Peyer's patch (tissue), 4 donors: ENCODE measurements at regions not wholly inside any gene's neighbourhood (a gene's known extent, or its start where the extent isn't known, plus 50 kb on each side); places are given as distances from the start of the nearest gene placed in this dataset.

ENCODE experiments used
- DNase-seq, 3 donors: peaks; one replicate each; pipeline ENCODE4 v3.0.0-alpha.2; 2017 to 2019
- H3K27ac ChIP-seq, 4 donors: fragments of 200-600 bp; sonication (generic); one replicate each; pipeline ENCODE4 v1.5.1; 2016 to 2019
- H3K27me3 ChIP-seq, 2 donors: fragments of 200-600 bp; sonication (generic); one replicate each; pipeline ENCODE4 v1.5.1; 2019
- H3K36me3 ChIP-seq, 3 donors: fragments of 200-600 bp; sonication (generic); one replicate each; pipeline ENCODE4 v1.5.1; 2016 to 2019
- H3K4me1 ChIP-seq, 4 donors: fragments of 200-600 bp; sonication (generic); one replicate each; pipeline ENCODE4 v1.5.1; 2016 to 2019
- H3K4me3 ChIP-seq, 4 donors: fragments of 200-600 bp; sonication (generic); 1 replicate in 3 of 4; 2 replicates in 1 of 4; pipeline ENCODE4 v1.5.1; 2016 to 2019; ENCODE audit warnings: mild to moderate bottlenecking in 1 of 4
- H3K9me3 ChIP-seq, 4 donors: fragments of 200-600 bp; sonication (generic); one replicate each; pipeline ENCODE4 v1.5.1; 2016 to 2019; ENCODE audit warnings: mild to moderate bottlenecking in 1 of 4
- CTCF ChIP-seq, 6 experiments: fragments of 450-650 bp in 4 of 6; fragments of 200-600 bp in 2 of 6; sonication (generic) in 1 of 6; IDR thresholded peaks; one replicate each; pipeline ENCODE4 v1.5.1; 2017 to 2019; ENCODE audit warnings: antibody characterized with exemption in 6 of 6, mild to moderate bottlenecking in 3 of 6, moderate library complexity in 1 of 6
- POLR2A ChIP-seq, 2 donors: fragments of 450-650 bp; IDR thresholded peaks; one replicate each; pipeline ENCODE4 v1.5.1; 2017; ENCODE audit warnings: antibody characterized with exemption in 2 of 2, mild to moderate bottlenecking in 2 of 2, moderate library complexity in 2 of 2
- small RNA-seq, 2 donors: library from RNA; depleted of rRNA; stranded (forward); fragments of <200 nt; gene quantifications; one replicate each; pipeline ENCODE3, GENCODE V24; 2016

- peak; percentile 76 to 89 (median 82) for DNase-seq
Observed at GRCh38 chr10:91163269-91163868, 57.1 kb upstream of the PCGF5 start.

GRCh38 chr10:91163869-91164474, 56.5 kb upstream of the PCGF5 start:
- peak; percentile 50 to 71 for TF ChIP-seq POLR2A (IDR thresholded peaks at IDR 0.05)
- no peak for TF ChIP-seq CTCF (IDR thresholded peaks at IDR 0.05)
- Histone ChIP-seq H3K27ac (peak overlapping the region; percentile 89 to 99 (median 96)), H3K4me3 (peak overlapping the region; percentile 72 to 98 (median 87)), H3K36me3 (no peaks in the 10 kb centered on the region), H3K27me3 (no peaks in the 10 kb centered on the region), H3K4me1 (peaks cover 0 to 5% (median 3%) of the 10 kb centered on the region in 4 donors), H3K9me3 (no peaks in the 10 kb centered on the region)
- peak; percentile 52 to 92 (median 89) for DNase-seq

More at GRCh38 chr10:91163269-91163868, 57.1 kb upstream of the PCGF5 start:
- peak in 1 of 2 donors; percentile 23 for TF ChIP-seq POLR2A (IDR thresholded peaks at IDR 0.05)
- peak in 2 of 6 experiments; percentile 10 to 17 for TF ChIP-seq CTCF (IDR thresholded peaks at IDR 0.05)
- H3K4me1 ChIP-seq, result peaks cover 0 to 5% (median 3%) of the 10 kb centered on the region in 4 donors
- H3K27ac ChIP-seq, result peak overlapping the region; percentile 89 to 99 (median 96)
- no peaks in the 10 kb centered on the region for H3K27me3 ChIP-seq
- no peaks in the 10 kb centered on the region for H3K9me3 ChIP-seq
- peak overlapping the region; percentile 72 to 98 (median 87) for H3K4me3 ChIP-seq
- no peaks in the 10 kb centered on the region for H3K36me3 ChIP-seq

GRCh38 chr10:91164520-91165065, 55.9 kb upstream of the PCGF5 start:
- no peak for TF ChIP-seq CTCF (IDR thresholded peaks at IDR 0.05)
- no peak for TF ChIP-seq POLR2A (IDR thresholded peaks at IDR 0.05)

GRCh38 chr10:91167406-91167805, 53.1 kb upstream of the PCGF5 start:
- H3K4me3 ChIP-seq, result no peak overlapping the region
- no peaks in the 10 kb centered on the region for H3K9me3 ChIP-seq
- no peak for DNase-seq
- H3K27ac ChIP-seq, result no peak overlapping the region
- no peaks in the 10 kb centered on the region for H3K36me3 ChIP-seq
- TF ChIP-seq POLR2A (IDR thresholded peaks at IDR 0.05), result no peak
- TF ChIP-seq CTCF (IDR thresholded peaks at IDR 0.05), result no peak
- no peaks in the 10 kb centered on the region for H3K27me3 ChIP-seq
- no peaks in the 10 kb centered on the region for H3K4me1 ChIP-seq

More at GRCh38 chr10:91164520-91165065, 55.9 kb upstream of the PCGF5 start:
- no peak for DNase-seq
- Histone ChIP-seq H3K9me3 (no peaks in the 10 kb centered on the region), H3K4me3 (peak overlapping the region in 2 of 4 donors; percentile 72 to 98), H3K27me3 (no peaks in the 10 kb centered on the region), H3K27ac (peak overlapping the region in 3 of 4 donors; percentile 89 to 99 (median 99)), H3K36me3 (no peaks in the 10 kb centered on the region), H3K4me1 (peaks cover 0 to 5% (median 3%) of the 10 kb centered on the region in 4 donors)

- H3K27ac ChIP-seq, result no peak overlapping the region
- TF ChIP-seq POLR2A (IDR thresholded peaks at IDR 0.05) (no peak), CTCF (IDR thresholded peaks at IDR 0.05) (no peak)
- no peaks in the 10 kb centered on the region for H3K36me3 ChIP-seq
- no peaks in the 10 kb centered on the region for H3K4me1 ChIP-seq
- no peak for DNase-seq
- no peaks in the 10 kb centered on the region for H3K9me3 ChIP-seq
- no peak overlapping the region for H3K4me3 ChIP-seq
- H3K27me3 ChIP-seq, result no peaks in the 10 kb centered on the region
Observed at GRCh38 chr10:91170418-91170817, 50.0 kb upstream of the PCGF5 start.

Small RNA genes lying in the stretch of these regions (small RNA-seq; reads per million reads assigned to genes)
- 0 reads per million in 2 donors for gene AL365434.2
